Cardiac muscle cell (in vitro differentiated cells and primary cell): ENCODE measurements at regions not wholly inside any gene's neighbourhood (a gene's known extent, or its start where the extent isn't known, plus 50 kb on each side); places are given as distances from the start of the nearest gene placed in this dataset.
"Not testable (repeated sequence)": the region's sequence is repeated elsewhere in the genome, so short reads cannot be mapped to it uniquely, and the experiment has no call there.

Source experiments
- DNase-seq, 2 donors: peaks; one replicate each; pipeline versions ENCODE4 v3.0.0 to v3.0.0-alpha.2; 2010 to 2017; ENCODE audit warnings: low read depth in 1 of 2, low spot score in 1 of 2
- H3K27ac ChIP-seq: fragments of 200-600 bp; sonication (generic); 2 replicates; pipeline ENCODE4 v1.5.1; 2016
- H3K27me3 ChIP-seq: fragments of 200-600 bp; sonication (generic); 2 replicates; pipeline ENCODE4 v1.6.0; 2016; ENCODE audit warnings: control low read depth
- H3K36me3 ChIP-seq: fragments of 200-600 bp; sonication (generic); 2 replicates; pipeline ENCODE4 v1.5.1; 2016; ENCODE audit warnings: control low read depth
- H3K4me1 ChIP-seq: fragments of 200-600 bp; sonication (generic); 2 replicates; pipeline ENCODE4 v1.8.1; 2017; ENCODE audit warnings: low read depth, mild to moderate bottlenecking, mixed run types
- H3K4me3 ChIP-seq: fragments of 200-600 bp; sonication (generic); 2 replicates; pipeline ENCODE4 v1.5.1; 2016; ENCODE audit warnings: mild to moderate bottlenecking
- H3K9me3 ChIP-seq: fragments of 200-600 bp; sonication (generic); 2 replicates; pipeline ENCODE4 v1.5.1; 2017; ENCODE audit warnings: low read depth, mild to moderate bottlenecking, control low read depth
- CTCF ChIP-seq: IDR thresholded peaks from 2 replicates; pipeline ENCODE4 v1.5.1; 2012; ENCODE audit warnings: low read depth, mild to moderate bottlenecking, low read length

- no peak for DNase-seq
- no peak overlapping the region for H3K27ac ChIP-seq
- TF ChIP-seq CTCF = no peak
- no peak overlapping the region for H3K4me3 ChIP-seq
- H3K27me3 ChIP-seq = no peaks in the 10 kb centered on the region
- peaks cover 8% of the 10 kb centered on the region for H3K4me1 ChIP-seq
- no peaks in the 10 kb centered on the region for H3K36me3 ChIP-seq
- no peaks in the 10 kb centered on the region for H3K9me3 ChIP-seq
Measured at GRCh38 chr1:117739504-117739903, 133.7 kb downstream of the TENT5C start.

- TF ChIP-seq CTCF = no peak
- DNase-seq = no peak
- Histone ChIP-seq H3K4me1 (peaks cover under 1% of the 10 kb centered on the region), H3K36me3 (no peaks in the 10 kb centered on the region), H3K27me3 (no peaks in the 10 kb centered on the region), H3K9me3 (no peaks in the 10 kb centered on the region), H3K4me3 (no peak overlapping the region), H3K27ac (no peak overlapping the region)
Measured at GRCh38 chr1:117740496-117740895, 134.6 kb downstream of the TENT5C start.

GRCh38 chr1:117746565-117746964, 140.7 kb downstream of the TENT5C start:
- not testable (repeated sequence) for H3K9me3 ChIP-seq, H3K27me3 ChIP-seq, H3K4me1 ChIP-seq, H3K27ac ChIP-seq, DNase-seq, H3K4me3 ChIP-seq, H3K36me3 ChIP-seq

GRCh38 chr1:117747605-117748004, 141.8 kb downstream of the TENT5C start:
- H3K4me3 ChIP-seq = no peak overlapping the region
- DNase-seq = no peak
- no peaks in the 10 kb centered on the region for H3K9me3 ChIP-seq
- TF ChIP-seq CTCF = no peak
- H3K27ac ChIP-seq = no peak overlapping the region
- no peaks in the 10 kb centered on the region for H3K27me3 ChIP-seq
- no peaks in the 10 kb centered on the region for H3K4me1 ChIP-seq
- H3K36me3 ChIP-seq = no peaks in the 10 kb centered on the region

- Histone ChIP-seq H3K4me3 (no peak overlapping the region), H3K27ac (no peak overlapping the region), H3K27me3 (no peaks in the 10 kb centered on the region), H3K9me3 (no peaks in the 10 kb centered on the region), H3K36me3 (no peaks in the 10 kb centered on the region), H3K4me1 (no peaks in the 10 kb centered on the region)
- TF ChIP-seq CTCF = no peak
- no peak for DNase-seq
Measured at GRCh38 chr1:117751321-117751720, 145.5 kb downstream of the TENT5C start.

GRCh38 chr1:117752661-117753060, 146.8 kb downstream of the TENT5C start:
- Histone ChIP-seq H3K36me3 (no peaks in the 10 kb centered on the region), H3K27me3 (no peaks in the 10 kb centered on the region), H3K4me1 (no peaks in the 10 kb centered on the region), H3K4me3 (no peak overlapping the region), H3K27ac (no peak overlapping the region), H3K9me3 (no peaks in the 10 kb centered on the region)
- no peak for DNase-seq
- TF ChIP-seq CTCF = no peak
